Endometrial microvascular endothelial cells (primary cell): ENCODE measurements at regions not wholly inside any gene's neighbourhood (a gene's known extent, or its start where the extent isn't known, plus 50 kb on each side); places are given as distances from the start of the nearest gene placed in this dataset.

Experiments
- in situ Hi-C: cut with HindIII; loops from 2 replicates; pipeline ENCODE4 v1.10.0; 2017; ENCODE audit warnings: low sequenced_read_pairs, low pct_unique_long_range_greater_than_20kb; ENCODE audit errors: inconsistent ontology term

- in situ Hi-C loops: no loop called here
Observed at GRCh38 chr3:124607163-124607562, 123.1 kb upstream of the UMPS start.

GRCh38 chr3:124609402-124609801 lies 120.8 kb upstream of the UMPS start:
- in situ Hi-C loops: no loop called here

GRCh38 chr3:124610130-124610529 lies 120.1 kb upstream of the UMPS start:
- in situ Hi-C loops: no loop called here

GRCh38 chr3:124611520-124611919 lies 118.7 kb upstream of the UMPS start:
- in situ Hi-C loops: no loop called here

GRCh38 chr3:124615896-124616543 lies 114.2 kb upstream of the UMPS start:
- in situ Hi-C loops: no loop called here

- in situ Hi-C loops: no loop called here
Observed at GRCh38 chr3:124617177-124617576, 113.1 kb upstream of the UMPS start.

GRCh38 chr3:124619887-124620599 lies 110.2 kb upstream of the UMPS start:
- in situ Hi-C loops: no loop called here

GRCh38 chr3:124620600-124621063 lies 109.6 kb upstream of the UMPS start:
- in situ Hi-C loops: no loop called here

GRCh38 chr3:124621498-124621897 lies 108.8 kb upstream of the UMPS start:
- in situ Hi-C loops: no loop called here

GRCh38 chr3:124625074-124625473 lies 105.2 kb upstream of the UMPS start:
- in situ Hi-C loops: no loop called here

- in situ Hi-C loops: no loop called here
Observed at GRCh38 chr3:124627501-124627908, 102.7 kb upstream of the UMPS start.

- in situ Hi-C loops: no loop called here
Observed at GRCh38 chr3:124628863-124629262, 101.4 kb upstream of the UMPS start.

- in situ Hi-C loops: no loop called here
Observed at GRCh38 chr3:124629497-124629896, 100.8 kb upstream of the UMPS start.

- in situ Hi-C loops: no loop called here
Observed at GRCh38 chr3:124630960-124631359, 99.3 kb upstream of the UMPS start.

- in situ Hi-C loops: no loop called here
Observed at GRCh38 chr3:124631727-124632126, 98.5 kb upstream of the UMPS start.

- in situ Hi-C loops: no loop called here
Observed at GRCh38 chr3:124632566-124633140, 97.6 kb upstream of the UMPS start.

GRCh38 chr3:124633524-124633923 lies 96.7 kb upstream of the UMPS start:
- in situ Hi-C loops: no loop called here

- in situ Hi-C loops: no loop called here
Observed at GRCh38 chr3:124634210-124635168, 95.8 kb upstream of the UMPS start.

- in situ Hi-C loops: no loop called here
Observed at GRCh38 chr3:124635169-124635539, 95.1 kb upstream of the UMPS start.
